ENCODE measurements at regions not wholly inside any gene's neighbourhood (a gene's known extent, or its start where the extent isn't known, plus 50 kb on each side); places are given as distances from the start of the nearest gene placed in this dataset.

- TF ChIP-seq CTCF (IDR thresholded peaks at IDR 0.05 in 8 of 11, conservative IDR thresholded peaks at IDR 0.05 in 3 of 11) = no peak
- no peak for TF ChIP-seq POLR2AphosphoS5 (IDR thresholded peaks at IDR 0.05)
Observed at GRCh38 chr2:16413947-16414346, 251.7 kb downstream of the CYRIA start.
